Omental fat pad (tissue), 3 donors: ENCODE measurements at regions not wholly inside any gene's neighbourhood (a gene's known extent, or its start where the extent isn't known, plus 50 kb on each side); places are given as distances from the start of the nearest gene placed in this dataset.

Experiments
- ATAC-seq: fragments of 150-250 bp; one replicate; pipeline ENCODE4 v1.9.1; 2016; ENCODE audit warnings: mild to moderate bottlenecking, moderate library complexity; ENCODE audit not compliant: low FRiP score
- DNase-seq: peaks from one replicate; pipeline ENCODE4 v3.0.0-alpha.2; 2019; ENCODE audit warnings: low spot score
- CTCF ChIP-seq, 3 donors: fragments of 450-650 bp; IDR thresholded peaks; one replicate each; pipeline ENCODE4 v1.5.1; 2016 to 2017; ENCODE audit warnings: antibody characterized with exemption in 3 of 3, mild to moderate bottlenecking in 3 of 3, moderate library complexity in 2 of 3

GRCh38 chr9:100699668-100700067 is 121.8 kb downstream of the CAVIN4 start:
- TF ChIP-seq CTCF (IDR thresholded peaks at IDR 0.05): no peak
- DNase-seq (no peak), ATAC-seq (no peak)

GRCh38 chr9:100700689-100701318 is 122.9 kb downstream of the CAVIN4 start:
- DNase-seq (no peak), ATAC-seq (peak; percentile 63)
- no peak for TF ChIP-seq CTCF (IDR thresholded peaks at IDR 0.05)

- peak; percentile 51 for DNase-seq
- peak in 2 of 3 donors; percentile 10 to 21 for TF ChIP-seq CTCF (IDR thresholded peaks at IDR 0.05)
- ATAC-seq: peak; percentile 44
Measured at GRCh38 chr9:100714372-100715099, 136.7 kb downstream of the CAVIN4 start.

GRCh38 chr9:100715100-100715380 is 137.2 kb downstream of the CAVIN4 start:
- TF ChIP-seq CTCF (IDR thresholded peaks at IDR 0.05): no peak
- DNase-seq (no peak), ATAC-seq (no peak)

- ATAC-seq: no peak
- no peak for TF ChIP-seq CTCF (IDR thresholded peaks at IDR 0.05)
- no peak for DNase-seq
Measured at GRCh38 chr9:100718717-100719116, 140.8 kb downstream of the CAVIN4 start.

GRCh38 chr9:100720922-100721321 is 143.0 kb downstream of the CAVIN4 start:
- no peak for TF ChIP-seq CTCF (IDR thresholded peaks at IDR 0.05)
- no peak for DNase-seq
- ATAC-seq: peak; percentile 28

GRCh38 chr9:100724886-100725285 is 147.0 kb downstream of the CAVIN4 start:
- ATAC-seq (no peak), DNase-seq (no peak)
- no peak for TF ChIP-seq CTCF (IDR thresholded peaks at IDR 0.05)
